Astrocyte (in vitro differentiated cells and primary cell): ENCODE measurements at regions not wholly inside any gene's neighbourhood (a gene's known extent, or its start where the extent isn't known, plus 50 kb on each side); places are given as distances from the start of the nearest gene placed in this dataset.

ENCODE experiments used
- DNase-seq: peaks from one replicate; pipeline ENCODE4 v3.0.0-alpha.2; 2010; ENCODE audit warnings: low read depth
- FAIRE-seq: peaks from 2 replicates; lab custom pipeline; 2011; peaks lifted over from hg19 to GRCh38; lab: Jason Lieb, UNC
- H2AFZ ChIP-seq: 2 replicates; pipeline ENCODE4 v1.6.0; 2012; ENCODE audit warnings: low read depth, low read length, inconsistent platforms
- H3K27ac ChIP-seq: 2 replicates; pipeline ENCODE4 v1.5.1; 2011; ENCODE audit warnings: low read depth, low read length, inconsistent platforms
- H3K27me3 ChIP-seq: 2 replicates; pipeline ENCODE4 v1.6.0; 2011; ENCODE audit warnings: low read length, inconsistent platforms; ENCODE audit not compliant: insufficient read depth
- H3K36me3 ChIP-seq: 2 replicates; pipeline ENCODE4 v1.5.1; 2011; ENCODE audit warnings: low read length, inconsistent platforms; ENCODE audit not compliant: insufficient read depth
- H3K4me1 ChIP-seq: 2 replicates; pipeline ENCODE4 v1.5.1; 2011; ENCODE audit warnings: low read length, inconsistent platforms; ENCODE audit not compliant: insufficient read depth
- H3K4me2 ChIP-seq: 2 replicates; pipeline ENCODE4 v1.6.0; 2012; ENCODE audit warnings: low read length, inconsistent platforms
- H3K4me3 ChIP-seq: 2 replicates; pipeline ENCODE4 v1.5.1; 2011; ENCODE audit warnings: low read depth, mild to moderate bottlenecking, low read length, inconsistent platforms; ENCODE audit not compliant: insufficient read depth
- H3K79me2 ChIP-seq: 2 replicates; pipeline ENCODE4 v1.6.0; 2012; ENCODE audit warnings: mild to moderate bottlenecking, low read length, inconsistent platforms; ENCODE audit not compliant: insufficient read depth
- H3K9ac ChIP-seq: 2 replicates; pipeline ENCODE4 v1.6.0; 2012; ENCODE audit warnings: mild to moderate bottlenecking, low read length, inconsistent platforms
- H3K9me3 ChIP-seq: 2 replicates; pipeline ENCODE4 v1.5.1; 2012; ENCODE audit warnings: low read depth, mild to moderate bottlenecking, low read length, inconsistent platforms; ENCODE audit not compliant: insufficient read depth
- H4K20me1 ChIP-seq: 2 replicates; pipeline ENCODE4 v1.6.0; 2012; ENCODE audit warnings: low read length, inconsistent platforms; ENCODE audit not compliant: insufficient read depth
- H3K27ac Mint-ChIP-seq: one replicate; pipeline ENCODE4 v1.8.0; 2021; ENCODE audit warnings: mild to moderate bottlenecking, mixed read lengths; ENCODE audit not compliant: unreplicated experiment
- H3K27me3 Mint-ChIP-seq: one replicate; pipeline ENCODE4 v1.8.0; 2021; ENCODE audit warnings: low read depth, mixed read lengths; ENCODE audit not compliant: unreplicated experiment
- H3K36me3 Mint-ChIP-seq: one replicate; pipeline ENCODE4 v1.8.0; 2021; ENCODE audit warnings: low read depth, mixed read lengths; ENCODE audit not compliant: unreplicated experiment
- H3K4me1 Mint-ChIP-seq: one replicate; pipeline ENCODE4 v1.8.0; 2021; ENCODE audit warnings: low read depth, mixed read lengths; ENCODE audit not compliant: unreplicated experiment
- H3K4me3 Mint-ChIP-seq: one replicate; pipeline ENCODE4 v1.8.0; 2021; ENCODE audit warnings: mild to moderate bottlenecking, moderate library complexity, mixed read lengths; ENCODE audit not compliant: unreplicated experiment
- H3K9me3 Mint-ChIP-seq: one replicate; pipeline ENCODE4 v1.8.0; 2021; ENCODE audit warnings: mild to moderate bottlenecking, mixed read lengths; ENCODE audit not compliant: unreplicated experiment
- CTCF ChIP-seq: IDR thresholded peaks from 2 replicates; pipeline ENCODE4 v1.5.1; 2011; ENCODE audit warnings: low read depth, mild to moderate bottlenecking, inconsistent platforms, low read length, moderate library complexity; ENCODE audit not compliant: insufficient read depth
- EZH2 ChIP-seq: IDR thresholded peaks from 2 replicates; pipeline ENCODE4 v1.6.1; 2012; ENCODE audit warnings: mild to moderate bottlenecking, low read length, inconsistent platforms; ENCODE audit not compliant: insufficient read depth

- Mint-ChIP-seq H3K27ac (no peak overlapping the region), H3K4me1 (no peaks in the 10 kb centered on the region), H3K27me3 (peaks cover 23% of the 10 kb centered on the region), H3K4me3 (no peak overlapping the region), H3K9me3 (no peaks in the 10 kb centered on the region), H3K36me3 (no peaks in the 10 kb centered on the region)
- no peak overlapping the region for H3K9ac ChIP-seq
- H3K9me3 ChIP-seq = no peaks in the 10 kb centered on the region
- no peaks in the 10 kb centered on the region for H3K4me1 ChIP-seq
- DNase-seq (no peak), FAIRE-seq (no peak)
- no peaks in the 10 kb centered on the region for H4K20me1 ChIP-seq
- no peak overlapping the region for H3K4me2 ChIP-seq
- H3K36me3 ChIP-seq = no peaks in the 10 kb centered on the region
- TF ChIP-seq CTCF = no peak
- TF ChIP-seq EZH2 = no peak
- no peaks in the 10 kb centered on the region for H3K79me2 ChIP-seq
- no peak overlapping the region for H2AFZ ChIP-seq
- H3K27ac ChIP-seq = no peak overlapping the region
- H3K27me3 ChIP-seq = no peaks in the 10 kb centered on the region
- H3K4me3 ChIP-seq = no peak overlapping the region
Observed at GRCh38 chr2:16227811-16228462, 287.6 kb downstream of the MYCN start.

- Histone ChIP-seq H2AFZ (no peak overlapping the region), H3K4me2 (no peak overlapping the region), H3K36me3 (no peaks in the 10 kb centered on the region), H3K27me3 (no peaks in the 10 kb centered on the region), H3K79me2 (no peaks in the 10 kb centered on the region), H3K4me1 (no peaks in the 10 kb centered on the region), H3K9ac (no peak overlapping the region), H3K9me3 (no peaks in the 10 kb centered on the region), H3K27ac (no peak overlapping the region), H3K4me3 (no peak overlapping the region), H4K20me1 (no peaks in the 10 kb centered on the region)
- H3K27ac Mint-ChIP-seq = no peak overlapping the region
- H3K9me3 Mint-ChIP-seq = no peaks in the 10 kb centered on the region
- FAIRE-seq (no peak), DNase-seq (no peak)
- TF ChIP-seq CTCF (no peak), EZH2 (no peak)
- no peak overlapping the region for H3K4me3 Mint-ChIP-seq
- peaks cover 23% of the 10 kb centered on the region for H3K27me3 Mint-ChIP-seq
- H3K4me1 Mint-ChIP-seq = no peaks in the 10 kb centered on the region
- no peaks in the 10 kb centered on the region for H3K36me3 Mint-ChIP-seq
Observed at GRCh38 chr2:16226943-16227664, 286.8 kb downstream of the MYCN start.

GRCh38 chr2:16226381-16226780 lies 286.0 kb downstream of the MYCN start:
- TF ChIP-seq EZH2 = no peak
- no peak for TF ChIP-seq CTCF
- Histone ChIP-seq H3K9ac (no peak overlapping the region), H4K20me1 (no peaks in the 10 kb centered on the region), H3K9me3 (peaks cover 4% of the 10 kb centered on the region), H3K4me2 (no peak overlapping the region), H2AFZ (no peak overlapping the region), H3K79me2 (no peaks in the 10 kb centered on the region), H3K4me3 (no peak overlapping the region), H3K36me3 (no peaks in the 10 kb centered on the region), H3K27ac (no peak overlapping the region), H3K27me3 (no peaks in the 10 kb centered on the region), H3K4me1 (no peaks in the 10 kb centered on the region)
- FAIRE-seq = no peak
- H3K4me3 Mint-ChIP-seq = no peak overlapping the region
- no peak for DNase-seq
- H3K9me3 Mint-ChIP-seq = no peaks in the 10 kb centered on the region
- H3K27ac Mint-ChIP-seq = no peak overlapping the region
- H3K27me3 Mint-ChIP-seq = peaks cover 26% of the 10 kb centered on the region
- H3K4me1 Mint-ChIP-seq = no peaks in the 10 kb centered on the region
- H3K36me3 Mint-ChIP-seq = no peaks in the 10 kb centered on the region
